ENCODE measurements at regions not wholly inside any gene's neighbourhood (a gene's known extent, or its start where the extent isn't known, plus 50 kb on each side); places are given as distances from the start of the nearest gene placed in this dataset.

GRCh38 chr7:155218276-155219153 is 79.2 kb upstream of the INSIG1 start:
- TF ChIP-seq, protein P1, sequence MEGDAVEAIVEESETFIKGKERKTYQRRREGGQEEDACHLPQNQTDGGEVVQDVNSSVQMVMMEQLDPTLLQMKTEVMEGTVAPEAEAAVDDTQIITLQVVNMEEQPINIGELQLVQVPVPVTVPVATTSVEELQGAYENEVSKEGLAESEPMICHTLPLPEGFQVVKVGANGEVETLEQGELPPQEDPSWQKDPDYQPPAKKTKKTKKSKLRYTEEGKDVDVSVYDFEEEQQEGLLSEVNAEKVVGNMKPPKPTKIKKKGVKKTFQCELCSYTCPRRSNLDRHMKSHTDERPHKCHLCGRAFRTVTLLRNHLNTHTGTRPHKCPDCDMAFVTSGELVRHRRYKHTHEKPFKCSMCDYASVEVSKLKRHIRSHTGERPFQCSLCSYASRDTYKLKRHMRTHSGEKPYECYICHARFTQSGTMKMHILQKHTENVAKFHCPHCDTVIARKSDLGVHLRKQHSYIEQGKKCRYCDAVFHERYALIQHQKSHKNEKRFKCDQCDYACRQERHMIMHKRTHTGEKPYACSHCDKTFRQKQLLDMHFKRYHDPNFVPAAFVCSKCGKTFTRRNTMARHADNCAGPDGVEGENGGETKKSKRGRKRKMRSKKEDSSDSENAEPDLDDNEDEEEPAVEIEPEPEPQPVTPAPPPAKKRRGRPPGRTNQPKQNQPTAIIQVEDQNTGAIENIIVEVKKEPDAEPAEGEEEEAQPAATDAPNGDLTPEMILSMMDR (conservative IDR thresholded peaks at IDR 0.05), result no peak
- no peak overlapping the region for H3K4me3 Mint-ChIP-seq
- H3K9me3 Mint-ChIP-seq, result no peaks in the 10 kb centered on the region
- no peak overlapping the region for H3K27ac Mint-ChIP-seq (ENCODE audit: unreplicated experiment)
- H3K27me3 Mint-ChIP-seq (ENCODE audit: low read depth), result no peaks in the 10 kb centered on the region
- H3K36me3 Mint-ChIP-seq (ENCODE audit: low read depth), result no peaks in the 10 kb centered on the region
- no peak for DNase-seq (ENCODE audit: low read depth, low spot score)
- H3K4me1 Mint-ChIP-seq, result peaks cover 4% of the 10 kb centered on the region

- TF ChIP-seq, protein P1 (conservative IDR thresholded peaks at IDR 0.05), result no peak
- H3K27ac Mint-ChIP-seq (ENCODE audit: unreplicated experiment), result no peak overlapping the region
- H3K4me1 Mint-ChIP-seq, result peaks cover 8% of the 10 kb centered on the region
- H3K27me3 Mint-ChIP-seq (ENCODE audit: low read depth), result no peaks in the 10 kb centered on the region
- H3K9me3 Mint-ChIP-seq, result no peaks in the 10 kb centered on the region
- H3K36me3 Mint-ChIP-seq (ENCODE audit: low read depth), result no peaks in the 10 kb centered on the region
- no peak overlapping the region for H3K4me3 Mint-ChIP-seq
- no peak for DNase-seq (ENCODE audit: low read depth, low spot score)
Measured at GRCh38 chr7:155219154-155219531, 78.5 kb upstream of the INSIG1 start.

DNA sequence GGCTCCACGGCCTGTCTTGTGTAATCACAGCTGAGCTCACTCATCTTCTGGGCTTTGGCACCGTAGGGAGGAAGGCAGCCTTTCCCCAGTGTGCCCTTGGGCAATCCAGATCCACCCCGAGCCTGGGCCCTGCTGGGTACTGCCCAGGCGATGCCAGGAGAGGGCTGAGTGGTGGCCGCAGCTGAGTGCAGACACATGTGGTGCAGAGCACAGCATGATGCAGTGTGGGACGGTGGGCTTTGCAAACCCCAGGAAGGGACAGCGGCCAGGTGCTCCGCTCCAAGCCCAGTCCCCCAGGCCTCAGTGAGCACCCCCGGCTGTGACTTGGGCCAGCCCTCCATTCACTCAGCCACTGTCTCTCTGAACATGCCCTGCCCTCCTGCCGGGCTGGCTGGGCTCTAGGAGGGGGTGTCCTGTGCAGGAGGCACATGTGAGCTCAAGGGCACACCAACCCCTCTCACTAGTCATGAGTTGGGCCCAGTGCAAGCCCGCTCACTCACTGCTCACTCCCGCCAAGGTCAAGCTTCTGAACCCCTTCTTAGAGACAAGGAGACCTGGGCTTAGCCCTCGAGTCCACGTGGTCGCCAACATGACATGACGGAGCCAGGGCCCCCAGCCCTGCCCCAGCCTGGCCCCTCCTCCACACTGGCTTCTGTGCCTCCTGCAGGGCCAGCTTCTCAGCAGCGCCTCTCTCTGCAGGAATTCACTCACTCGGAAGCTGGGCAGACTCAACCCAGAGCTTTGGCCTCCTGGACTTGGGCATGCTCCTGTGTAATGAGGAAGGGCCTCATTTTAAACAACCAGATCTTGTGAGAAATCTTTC is 77.5 kb upstream of the INSIG1 start:
- Mint-ChIP-seq H3K4me3 (no peak overlapping the region), H3K4me1 (peaks cover 10% of the 10 kb centered on the region), H3K27ac (ENCODE audit: unreplicated experiment) (peak overlapping the region; percentile 43), H3K27me3 (ENCODE audit: low read depth) (no peaks in the 10 kb centered on the region), H3K9me3 (no peaks in the 10 kb centered on the region), H3K36me3 (ENCODE audit: low read depth) (no peaks in the 10 kb centered on the region)
- no peak for DNase-seq (ENCODE audit: low read depth, low spot score)
- TF ChIP-seq, protein P1 (conservative IDR thresholded peaks at IDR 0.05), result no peak

GRCh38 chr7:155220903-155221302 is 76.8 kb upstream of the INSIG1 start:
- H3K4me3 Mint-ChIP-seq, result no peak overlapping the region
- H3K9me3 Mint-ChIP-seq, result no peaks in the 10 kb centered on the region
- H3K4me1 Mint-ChIP-seq, result peaks cover 17% of the 10 kb centered on the region
- no peaks in the 10 kb centered on the region for H3K36me3 Mint-ChIP-seq (ENCODE audit: low read depth)
- no peak for DNase-seq (ENCODE audit: low read depth, low spot score)
- TF ChIP-seq, protein P1 (conservative IDR thresholded peaks at IDR 0.05), result no peak
- H3K27me3 Mint-ChIP-seq (ENCODE audit: low read depth), result no peaks in the 10 kb centered on the region
- H3K27ac Mint-ChIP-seq (ENCODE audit: unreplicated experiment), result peak overlapping the region; percentile 43

DNA sequence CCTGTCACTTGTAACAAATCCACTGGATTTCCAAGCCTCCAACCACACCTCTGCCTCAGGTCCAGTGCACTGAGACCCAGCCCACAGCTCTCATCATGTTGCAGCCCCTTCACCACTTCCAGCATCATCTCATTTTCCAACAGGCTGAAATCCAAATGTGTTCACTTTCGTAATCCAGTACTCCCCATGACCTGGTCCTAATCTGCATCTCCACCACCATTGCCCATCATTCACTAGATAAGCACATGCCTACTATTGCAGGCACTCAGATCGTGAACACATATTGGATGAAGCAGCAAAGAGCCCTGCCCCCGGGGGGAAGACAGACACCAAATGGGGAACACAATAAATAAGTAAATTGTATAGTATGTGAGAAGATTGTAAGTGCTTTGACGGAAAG is 76.1 kb upstream of the INSIG1 start:
- no peaks in the 10 kb centered on the region for H3K27me3 Mint-ChIP-seq (ENCODE audit: low read depth)
- no peaks in the 10 kb centered on the region for H3K36me3 Mint-ChIP-seq (ENCODE audit: low read depth)
- DNase-seq (ENCODE audit: low read depth, low spot score), result no peak
- no peak overlapping the region for H3K27ac Mint-ChIP-seq (ENCODE audit: unreplicated experiment)
- H3K4me1 Mint-ChIP-seq, result peaks cover 19% of the 10 kb centered on the region
- H3K9me3 Mint-ChIP-seq, result no peaks in the 10 kb centered on the region
- H3K4me3 Mint-ChIP-seq, result no peak overlapping the region
- TF ChIP-seq, protein P1 (conservative IDR thresholded peaks at IDR 0.05), result no peak

All from neural crest cell (in vitro differentiated cells).